Fibroblast of lung (primary cell): ENCODE measurements at regions not wholly inside any gene's neighbourhood (a gene's known extent, or its start where the extent isn't known, plus 50 kb on each side); places are given as distances from the start of the nearest gene placed in this dataset.

Experiments
- DNase-seq, 2 donors: peaks; one replicate each; pipeline versions ENCODE4 v3.0.0 to v3.0.0-alpha.2; 2010; ENCODE audit warnings: low read depth in 2 of 2
- H2AFZ ChIP-seq: 2 replicates; pipeline ENCODE4 v1.5.1; 2012; ENCODE audit warnings: low read length, control low read depth, inconsistent platforms
- H3K27ac ChIP-seq: 2 replicates; pipeline ENCODE4 v1.5.1; 2011; ENCODE audit warnings: low read length, control low read depth; ENCODE audit not compliant: insufficient read depth
- H3K27me3 ChIP-seq: 2 replicates; pipeline ENCODE4 v1.5.1; 2011; ENCODE audit warnings: mild to moderate bottlenecking, low read length; ENCODE audit not compliant: control insufficient read depth, insufficient read depth
- H3K36me3 ChIP-seq: 2 replicates; pipeline ENCODE4 v1.5.1; 2011; ENCODE audit warnings: low read length; ENCODE audit not compliant: control insufficient read depth, insufficient read depth
- H3K4me1 ChIP-seq: 2 replicates; pipeline ENCODE4 v1.5.1; 2011; ENCODE audit warnings: low read length; ENCODE audit not compliant: control insufficient read depth, insufficient read depth; ENCODE audit errors: extremely low read depth
- H3K4me2 ChIP-seq: 2 replicates; pipeline ENCODE4 v1.5.1; 2011; ENCODE audit warnings: low read length, control low read depth; ENCODE audit not compliant: insufficient read depth; ENCODE audit errors: extremely low read depth
- H3K4me3 ChIP-seq, 4 experiments: fragments of 200-600 bp in 1 of 4; sonication (generic) in 1 of 4; replicated peaks in 1 of 4; 2 replicates each; pipeline ENCODE4 v1.5.1; 2011 to 2016; ENCODE audit warnings: low read length in 4 of 4, low read depth in 3 of 4, mild to moderate bottlenecking in 3 of 4, control low read depth in 2 of 4, inconsistent platforms in 1 of 4, mixed read lengths in 1 of 4; ENCODE audit not compliant: insufficient read depth in 1 of 4; ENCODE audit errors: control extremely low read depth in 1 of 4
- H3K79me2 ChIP-seq: 2 replicates; pipeline ENCODE4 v1.5.1; 2012; ENCODE audit warnings: mild to moderate bottlenecking, low read length, inconsistent platforms; ENCODE audit not compliant: control insufficient read depth, insufficient read depth
- H3K9ac ChIP-seq: 2 replicates; pipeline ENCODE4 v1.5.1; 2011; ENCODE audit warnings: mild to moderate bottlenecking, low read length, control low read depth; ENCODE audit not compliant: insufficient read depth
- H3K9me3 ChIP-seq: 2 replicates; pipeline ENCODE4 v1.5.1; 2012; ENCODE audit warnings: low read depth, low read length; ENCODE audit not compliant: control insufficient read depth, insufficient read depth
- H4K20me1 ChIP-seq: 2 replicates; pipeline ENCODE4 v1.5.1; 2011; ENCODE audit warnings: low read length; ENCODE audit not compliant: control insufficient read depth, insufficient read depth; ENCODE audit errors: extremely low read depth
- EZH2 ChIP-seq: IDR thresholded peaks from 2 replicates; pipeline ENCODE4 v1.5.1; 2012; ENCODE audit warnings: low read length, control low read depth, mild to moderate bottlenecking; ENCODE audit errors: missing control alignments
- TF ChIP-seq, protein P1 (sequence below), 2 donors: IDR thresholded peaks in 1 of 2; conservative IDR thresholded peaks in 1 of 2; 1 replicate in 1 of 2; 2 replicates in 1 of 2; pipeline ENCODE4 v1.5.1; 2011 to 2012; ENCODE audit warnings: low read length in 2 of 2, control low read depth in 1 of 2, inconsistent platforms in 1 of 2, low read depth in 1 of 2, mild to moderate bottlenecking in 1 of 2

DNA sequence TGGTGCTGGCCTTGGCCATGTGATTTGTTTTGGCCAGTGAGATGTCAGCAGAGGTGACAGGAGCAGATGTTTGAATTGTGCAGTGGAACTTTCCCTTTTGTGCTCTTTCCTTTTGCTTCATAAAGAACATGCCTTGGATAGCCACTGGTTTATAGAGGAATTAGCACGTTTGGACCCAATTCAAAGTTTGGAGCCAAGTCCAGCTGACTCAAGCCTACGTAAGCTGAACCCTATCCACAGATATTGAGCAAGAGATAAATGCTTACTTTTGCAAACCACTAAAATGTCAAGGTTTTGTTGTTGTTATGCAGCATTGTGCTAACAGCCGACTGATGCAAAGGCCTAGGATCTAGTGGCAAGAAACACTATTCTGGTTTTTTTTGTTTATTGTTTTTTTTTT lies 230.9 kb upstream of the CITED2 start:
- no peaks in the 10 kb centered on the region for H3K9me3 ChIP-seq
- TF ChIP-seq, protein P1, sequence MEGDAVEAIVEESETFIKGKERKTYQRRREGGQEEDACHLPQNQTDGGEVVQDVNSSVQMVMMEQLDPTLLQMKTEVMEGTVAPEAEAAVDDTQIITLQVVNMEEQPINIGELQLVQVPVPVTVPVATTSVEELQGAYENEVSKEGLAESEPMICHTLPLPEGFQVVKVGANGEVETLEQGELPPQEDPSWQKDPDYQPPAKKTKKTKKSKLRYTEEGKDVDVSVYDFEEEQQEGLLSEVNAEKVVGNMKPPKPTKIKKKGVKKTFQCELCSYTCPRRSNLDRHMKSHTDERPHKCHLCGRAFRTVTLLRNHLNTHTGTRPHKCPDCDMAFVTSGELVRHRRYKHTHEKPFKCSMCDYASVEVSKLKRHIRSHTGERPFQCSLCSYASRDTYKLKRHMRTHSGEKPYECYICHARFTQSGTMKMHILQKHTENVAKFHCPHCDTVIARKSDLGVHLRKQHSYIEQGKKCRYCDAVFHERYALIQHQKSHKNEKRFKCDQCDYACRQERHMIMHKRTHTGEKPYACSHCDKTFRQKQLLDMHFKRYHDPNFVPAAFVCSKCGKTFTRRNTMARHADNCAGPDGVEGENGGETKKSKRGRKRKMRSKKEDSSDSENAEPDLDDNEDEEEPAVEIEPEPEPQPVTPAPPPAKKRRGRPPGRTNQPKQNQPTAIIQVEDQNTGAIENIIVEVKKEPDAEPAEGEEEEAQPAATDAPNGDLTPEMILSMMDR (conservative IDR thresholded peaks at IDR 0.05 in 1 of 2, IDR thresholded peaks at IDR 0.05 in 1 of 2; ENCODE audit: low read depth in 1 of 2, low read length in 2 of 2) = no peak
- TF ChIP-seq EZH2 = no peak
- H3K4me2 ChIP-seq = no peak overlapping the region
- H3K9ac ChIP-seq = no peak overlapping the region
- H2AFZ ChIP-seq = no peak overlapping the region
- H3K27me3 ChIP-seq = no peaks in the 10 kb centered on the region
- H3K36me3 ChIP-seq = no peaks in the 10 kb centered on the region
- H3K79me2 ChIP-seq = no peaks in the 10 kb centered on the region
- DNase-seq = peak; percentile 92 to 96
- peak overlapping the region; percentile 23 for H3K27ac ChIP-seq
- no peaks in the 10 kb centered on the region for H4K20me1 ChIP-seq
- no peak overlapping the region for H3K4me3 ChIP-seq
- no peaks in the 10 kb centered on the region for H3K4me1 ChIP-seq

DNA sequence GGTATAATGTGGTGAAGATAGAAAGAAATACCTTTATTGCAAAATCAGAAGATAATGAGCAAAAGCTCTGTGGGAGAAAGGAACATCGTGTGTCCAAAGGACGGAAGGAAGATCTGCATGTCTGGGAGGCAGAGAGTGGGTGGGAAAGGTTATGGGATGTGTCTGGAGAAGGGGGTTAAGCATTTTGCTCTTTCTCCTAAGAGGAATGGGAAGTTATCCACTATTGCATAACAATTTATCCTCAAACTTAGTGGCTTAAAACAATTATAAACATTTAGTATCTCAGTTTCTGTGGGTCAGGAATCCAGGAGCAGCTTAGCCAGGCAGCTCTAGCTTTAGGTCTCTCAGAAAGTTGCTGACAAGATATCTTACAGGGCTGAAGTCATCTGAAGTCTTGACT lies 229.1 kb upstream of the CITED2 start:
- Histone ChIP-seq H4K20me1 (no peaks in the 10 kb centered on the region), H3K4me1 (peaks cover 6% of the 10 kb centered on the region), H3K27ac (no peak overlapping the region), H3K4me2 (no peak overlapping the region), H3K79me2 (no peaks in the 10 kb centered on the region), H3K27me3 (no peaks in the 10 kb centered on the region), H3K9me3 (no peaks in the 10 kb centered on the region), H3K4me3 (no peak overlapping the region), H2AFZ (no peak overlapping the region), H3K36me3 (no peaks in the 10 kb centered on the region), H3K9ac (no peak overlapping the region)
- no peak for DNase-seq
- TF ChIP-seq EZH2 = no peak
- TF ChIP-seq, protein P1 (conservative IDR thresholded peaks at IDR 0.05 in 1 of 2, IDR thresholded peaks at IDR 0.05 in 1 of 2; ENCODE audit: low read depth in 1 of 2, low read length in 2 of 2) = no peak

DNA sequence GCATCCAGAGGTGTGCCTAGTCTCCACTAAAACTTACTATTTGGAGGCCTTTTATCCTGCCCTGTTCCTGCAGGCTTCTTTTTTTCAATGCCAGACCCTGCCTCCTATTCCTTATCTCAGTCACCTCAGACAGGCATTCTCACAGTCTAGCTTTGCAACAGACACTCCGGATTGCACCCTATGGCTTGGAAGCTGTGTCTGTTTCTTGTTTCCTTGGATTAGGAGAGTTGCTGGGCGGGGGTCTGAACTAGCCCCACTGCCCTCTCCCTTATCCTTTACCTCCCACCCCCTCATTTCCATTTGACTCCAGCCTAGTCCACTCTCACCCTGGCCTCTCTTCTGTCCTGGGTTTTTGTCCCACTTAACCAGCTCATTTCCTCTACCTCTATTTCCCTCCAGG lies 228.1 kb upstream of the CITED2 start:
- TF ChIP-seq EZH2 = no peak
- TF ChIP-seq, protein P1 (conservative IDR thresholded peaks at IDR 0.05 in 1 of 2, IDR thresholded peaks at IDR 0.05 in 1 of 2; ENCODE audit: low read depth in 1 of 2, low read length in 2 of 2) = no peak
- Histone ChIP-seq H3K36me3 (no peaks in the 10 kb centered on the region), H3K79me2 (no peaks in the 10 kb centered on the region), H2AFZ (no peak overlapping the region), H3K9me3 (no peaks in the 10 kb centered on the region), H3K27me3 (no peaks in the 10 kb centered on the region), H3K27ac (no peak overlapping the region), H3K4me3 (no peak overlapping the region), H4K20me1 (no peaks in the 10 kb centered on the region), H3K9ac (no peak overlapping the region), H3K4me1 (peaks cover 7% of the 10 kb centered on the region), H3K4me2 (no peak overlapping the region)
- DNase-seq = no peak
